H9 (cell line): ENCODE measurements at regions not wholly inside any gene's neighbourhood (a gene's known extent, or its start where the extent isn't known, plus 50 kb on each side); places are given as distances from the start of the nearest gene placed in this dataset.
A peak's percentile ranks its signal among the peaks of the same experiment; 100 is the strongest.

ENCODE experiments used
- DNase-seq: peaks from one replicate; pipeline ENCODE4 v3.0.0-alpha.2; 2017
- H2AFZ ChIP-seq: one replicate; pipeline ENCODE4 v1.6.1; 2013; ENCODE audit warnings: mild to moderate bottlenecking, low read length, control low read depth, moderate library complexity
- H2AK5ac ChIP-seq: 2 replicates; pipeline ENCODE4 v1.6.1; 2013; ENCODE audit warnings: low read length, control low read depth, mixed read lengths; ENCODE audit not compliant: insufficient read length
- H2BK120ac ChIP-seq: one replicate; pipeline ENCODE4 v1.6.1; 2013; ENCODE audit warnings: low read depth, mild to moderate bottlenecking, low read length, control low read depth, inconsistent platforms; ENCODE audit not compliant: poor library complexity, severe bottlenecking
- H2BK12ac ChIP-seq: 2 replicates; pipeline ENCODE4 v1.6.1; 2013; ENCODE audit warnings: low read length, control low read depth, mixed read lengths, low read depth; ENCODE audit not compliant: insufficient read length
- H2BK15ac ChIP-seq: 2 replicates; pipeline ENCODE4 v1.6.1; 2013; ENCODE audit warnings: low read depth, low read length, control low read depth
- H2BK20ac ChIP-seq: one replicate; pipeline ENCODE4 v1.6.1; 2013; ENCODE audit warnings: low read depth, mild to moderate bottlenecking, low read length, control low read depth, inconsistent platforms; ENCODE audit not compliant: poor library complexity, severe bottlenecking
- H2BK5ac ChIP-seq: 2 replicates; pipeline ENCODE4 v1.6.1; 2013; ENCODE audit warnings: low read length, control low read depth, mixed read lengths; ENCODE audit not compliant: insufficient read length
- H3K14ac ChIP-seq: 2 replicates; pipeline ENCODE4 v1.6.1; 2013; ENCODE audit warnings: low read length, control low read depth; ENCODE audit not compliant: insufficient read depth
- H3K18ac ChIP-seq: 2 replicates; pipeline ENCODE4 v1.6.1; 2013; ENCODE audit warnings: low read depth, mild to moderate bottlenecking, mixed read lengths, low read length, control low read depth; ENCODE audit not compliant: insufficient read length
- H3K23ac ChIP-seq: 2 replicates; pipeline ENCODE4 v1.6.1; 2013; ENCODE audit warnings: low read length, control low read depth, mixed read lengths, low read depth; ENCODE audit not compliant: insufficient read length
- H3K23me2 ChIP-seq: 2 replicates; pipeline ENCODE4 v1.6.1; 2013; ENCODE audit warnings: low read depth, mild to moderate bottlenecking, mixed read lengths, low read length, control low read depth; ENCODE audit not compliant: insufficient read length, poor library complexity, severe bottlenecking
- H3K27ac ChIP-seq: 2 replicates; pipeline ENCODE4 v1.5.1; 2013; ENCODE audit warnings: low read length, control low read depth, mixed read lengths, low read depth; ENCODE audit not compliant: insufficient read length
- H3K27me3 ChIP-seq: 2 replicates; pipeline ENCODE4 v1.6.1; 2013; ENCODE audit warnings: low read length, control low read depth, inconsistent platforms; ENCODE audit not compliant: insufficient read depth
- H3K4ac ChIP-seq: 2 replicates; pipeline ENCODE4 v1.6.1; 2013; ENCODE audit warnings: low read depth, mild to moderate bottlenecking, control low read depth, inconsistent platforms, low read length, moderate library complexity
- H3K4me1 ChIP-seq: 2 replicates; pipeline ENCODE4 v1.6.1; 2013; ENCODE audit warnings: low read length, control low read depth, inconsistent platforms; ENCODE audit not compliant: insufficient read depth
- H3K4me2 ChIP-seq: 2 replicates; pipeline ENCODE4 v1.6.1; 2013; ENCODE audit warnings: low read length, control low read depth, mixed read lengths; ENCODE audit not compliant: insufficient read length, insufficient read depth
- H3K56ac ChIP-seq: 2 replicates; pipeline ENCODE4 v1.6.1; 2013; ENCODE audit warnings: low read depth, mild to moderate bottlenecking, mixed read lengths, low read length, control low read depth; ENCODE audit not compliant: insufficient read length
- H3K79me1 ChIP-seq: 2 replicates; pipeline ENCODE4 v1.6.1; 2013; ENCODE audit warnings: low read depth, mild to moderate bottlenecking, moderate library complexity, low read length, control low read depth, inconsistent platforms; ENCODE audit not compliant: insufficient read depth, poor library complexity, severe bottlenecking
- H3K79me2 ChIP-seq: 2 replicates; pipeline ENCODE4 v1.6.1; 2013; ENCODE audit warnings: low read length, control low read depth, inconsistent platforms; ENCODE audit not compliant: insufficient read depth
- H3K9ac ChIP-seq: 2 replicates; pipeline ENCODE4 v1.6.1; 2013; ENCODE audit warnings: low read length, control low read depth, mixed read lengths; ENCODE audit not compliant: insufficient read length; ENCODE audit errors: extremely low read depth
- H3K9me3 ChIP-seq: one replicate; pipeline ENCODE4 v1.6.1; 2013; ENCODE audit warnings: low read depth, low read length, inconsistent platforms; ENCODE audit not compliant: control insufficient read depth
- H3T11ph ChIP-seq: one replicate; pipeline ENCODE4 v1.6.1; 2013; ENCODE audit warnings: mild to moderate bottlenecking, low read length, control low read depth, inconsistent platforms
- H4K20me1 ChIP-seq: one replicate; pipeline ENCODE4 v1.6.1; 2013; ENCODE audit not compliant: control insufficient read depth, insufficient read length, insufficient read depth
- H4K5ac ChIP-seq: 2 replicates; pipeline ENCODE4 v1.6.1; 2013; ENCODE audit warnings: low read depth, mild to moderate bottlenecking, mixed read lengths, low read length, control low read depth; ENCODE audit not compliant: insufficient read length
- H4K8ac ChIP-seq: replicated peaks from 2 replicates; pipeline ENCODE4 v1.6.1; 2013; ENCODE audit warnings: low read length, control low read depth, mixed read lengths, low read depth; ENCODE audit not compliant: insufficient read length
- H4K91ac ChIP-seq: 2 replicates; pipeline ENCODE4 v1.6.1; 2013; ENCODE audit warnings: low read depth, mild to moderate bottlenecking, moderate library complexity, mixed read lengths, low read length, control low read depth; ENCODE audit not compliant: insufficient read length
- H3K27ac Mint-ChIP-seq, 3 experiments: 2 replicates in 2 of 3; 3 replicates in 1 of 3; pipeline ENCODE4 v1.8.0; 2020 to 2021; ENCODE audit warnings: mixed read lengths in 3 of 3, mild to moderate bottlenecking in 1 of 3, moderate library complexity in 1 of 3
- H3K27me3 Mint-ChIP-seq: 2 replicates; pipeline ENCODE4 v1.8.0; 2021; ENCODE audit warnings: low read depth, mild to moderate bottlenecking, moderate library complexity, mixed read lengths
- H3K36me3 Mint-ChIP-seq, 3 experiments: 2 replicates in 2 of 3; 3 replicates in 1 of 3; pipeline ENCODE4 v1.8.0; 2020 to 2021; ENCODE audit warnings: low read depth in 3 of 3, mixed read lengths in 3 of 3; ENCODE audit not compliant: insufficient read depth in 1 of 3
- H3K4me1 Mint-ChIP-seq, 2 experiments: 2 replicates each; pipeline ENCODE4 v1.8.0; 2020; ENCODE audit warnings: mixed read lengths in 2 of 2
- H3K4me3 Mint-ChIP-seq, 2 experiments: 2 replicates in 1 of 2; 3 replicates in 1 of 2; pipeline ENCODE4 v1.8.0; 2020 to 2021; ENCODE audit warnings: mild to moderate bottlenecking in 2 of 2, mixed read lengths in 2 of 2, moderate library complexity in 1 of 2
- H3K9me3 Mint-ChIP-seq, 2 experiments: 2 replicates in 1 of 2; 3 replicates in 1 of 2; pipeline ENCODE4 v1.8.0; 2020; ENCODE audit warnings: mild to moderate bottlenecking in 2 of 2, mixed read lengths in 2 of 2, moderate library complexity in 1 of 2
- WGBS: extraction: QIAGEN DNeasy Blood & Tissue Kit; methylation state at CpG from one replicate; pipeline ENCODE4 v1.1.7; 2013; ENCODE audit warnings: missing lambda C conversion rate, low lambda C conversion rate, mixed read lengths; ENCODE audit not compliant: insufficient read length; ENCODE audit errors: extremely low coverage; 5-methylcytosine and 5-hydroxymethylcytosine counted together
- TF ChIP-seq, protein P1 (sequence below): fragments of 200-600 bp; sonication (generic); conservative IDR thresholded peaks from 3 replicates; pipeline ENCODE4 v1.8.0; 2021; ENCODE audit warnings: antibody characterized with exemption, mild to moderate bottlenecking

DNA sequence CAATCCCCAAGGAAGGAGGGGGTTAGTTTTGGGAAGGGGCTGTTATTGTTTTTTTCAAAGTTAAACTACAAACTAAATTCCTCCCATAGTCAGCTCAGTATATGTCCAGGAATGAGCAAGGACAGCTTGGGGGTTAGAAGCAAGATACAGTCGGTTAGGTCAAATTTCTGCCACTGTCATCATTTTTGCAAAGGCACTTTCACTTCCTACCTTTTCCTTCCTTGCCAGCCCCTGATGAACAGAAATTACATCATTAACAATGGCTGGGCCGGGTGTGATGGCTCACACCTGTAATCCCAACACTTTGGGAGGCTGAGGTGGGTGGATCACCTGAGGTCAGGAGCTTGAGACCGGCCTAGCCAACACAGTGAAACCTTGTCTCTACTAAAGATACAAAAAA, 51.5 kb upstream of the HRH2 start:
- Histone ChIP-seq H2AK5ac (no peak overlapping the region), H3T11ph (no peak overlapping the region), H2BK120ac (no peak overlapping the region), H3K4me1 (peaks cover 6% of the 10 kb centered on the region; the same call in 1 of the 2 replicates), H4K8ac (no peak overlapping the region), H4K20me1 (no peaks in the 10 kb centered on the region), H3K79me2 (no peaks in the 10 kb centered on the region), H2BK5ac (no peak overlapping the region), H3K79me1 (no peaks in the 10 kb centered on the region), H3K27ac (no peak overlapping the region), H2BK20ac (no peak overlapping the region), H3K23ac (no peak overlapping the region), H3K9me3 (peaks cover 17% of the 10 kb centered on the region), H3K23me2 (no peaks in the 10 kb centered on the region), H3K18ac (no peak overlapping the region), H3K9ac (no peak overlapping the region), H2BK12ac (no peak overlapping the region), H4K91ac (no peak overlapping the region), H3K4ac (no peak overlapping the region), H2AFZ (no peak overlapping the region), H4K5ac (no peak overlapping the region), H3K56ac (no peak overlapping the region), H2BK15ac (no peak overlapping the region), H3K14ac (no peak overlapping the region), H3K27me3 (no peaks in the 10 kb centered on the region), H3K4me2 (no peak overlapping the region)
- Mint-ChIP-seq H3K4me1 (peaks cover 38 to 45% of the 10 kb centered on the region in 2 experiments), H3K4me3 (no peak overlapping the region), H3K27ac (0 out of 7 replicates have a peak overlapping the region, but pooled peaks of 1 of the 3 experiments have one; percentile 6), H3K9me3 (peaks cover 26% of the 10 kb centered on the region in 2 experiments), H3K27me3 (no peaks in the 10 kb centered on the region; the same call in 1 of the 2 replicates), H3K36me3 (peaks cover 18 to 27% (median 19%) of the 10 kb centered on the region in 3 experiments)
- TF ChIP-seq, protein P1, sequence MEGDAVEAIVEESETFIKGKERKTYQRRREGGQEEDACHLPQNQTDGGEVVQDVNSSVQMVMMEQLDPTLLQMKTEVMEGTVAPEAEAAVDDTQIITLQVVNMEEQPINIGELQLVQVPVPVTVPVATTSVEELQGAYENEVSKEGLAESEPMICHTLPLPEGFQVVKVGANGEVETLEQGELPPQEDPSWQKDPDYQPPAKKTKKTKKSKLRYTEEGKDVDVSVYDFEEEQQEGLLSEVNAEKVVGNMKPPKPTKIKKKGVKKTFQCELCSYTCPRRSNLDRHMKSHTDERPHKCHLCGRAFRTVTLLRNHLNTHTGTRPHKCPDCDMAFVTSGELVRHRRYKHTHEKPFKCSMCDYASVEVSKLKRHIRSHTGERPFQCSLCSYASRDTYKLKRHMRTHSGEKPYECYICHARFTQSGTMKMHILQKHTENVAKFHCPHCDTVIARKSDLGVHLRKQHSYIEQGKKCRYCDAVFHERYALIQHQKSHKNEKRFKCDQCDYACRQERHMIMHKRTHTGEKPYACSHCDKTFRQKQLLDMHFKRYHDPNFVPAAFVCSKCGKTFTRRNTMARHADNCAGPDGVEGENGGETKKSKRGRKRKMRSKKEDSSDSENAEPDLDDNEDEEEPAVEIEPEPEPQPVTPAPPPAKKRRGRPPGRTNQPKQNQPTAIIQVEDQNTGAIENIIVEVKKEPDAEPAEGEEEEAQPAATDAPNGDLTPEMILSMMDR, result no peak
- no peak for DNase-seq
- no CpG with 5 or more reads among the region's 3 CpGs for WGBS
